ENCODE measurements at regions not wholly inside any gene's neighbourhood (a gene's known extent, or its start where the extent isn't known, plus 50 kb on each side); places are given as distances from the start of the nearest gene placed in this dataset.
"Not testable (repeated sequence)": the region's sequence is repeated elsewhere in the genome, so short reads cannot be mapped to it uniquely, and the experiment has no call there.

GRCh38 chr2:7649461-7650228 lies 732.4 kb downstream of the RNF144A start:
- intact Hi-C loops (cut with DNase I; ENCODE audit: low total_unique reads) = no loop called here
- TF ChIP-seq POLR2A (IDR thresholded peaks at IDR 0.05) = no peak
- TF ChIP-seq CTCF (IDR thresholded peaks at IDR 0.05) = no peak
- H3K4me3 ChIP-seq = no peak overlapping the region
- no peaks in the 10 kb centered on the region for H3K9me3 ChIP-seq
- no peaks in the 10 kb centered on the region for H3K27me3 ChIP-seq
- no peak overlapping the region for H3K27ac ChIP-seq
- H3K36me3 ChIP-seq = no peaks in the 10 kb centered on the region
- H3K4me1 ChIP-seq = no peaks in the 10 kb centered on the region
- DNase-seq = no peak

GRCh38 chr2:7653617-7654016 lies 736.4 kb downstream of the RNF144A start:
- TF ChIP-seq POLR2A (IDR thresholded peaks at IDR 0.05) = no peak
- TF ChIP-seq CTCF (IDR thresholded peaks at IDR 0.05) = no peak
- no peak for DNase-seq
- Histone ChIP-seq H3K4me3 (no peak overlapping the region), H3K27ac (no peak overlapping the region), H3K36me3 (no peaks in the 10 kb centered on the region), H3K27me3 (no peaks in the 10 kb centered on the region), H3K9me3 (no peaks in the 10 kb centered on the region), H3K4me1 (no peaks in the 10 kb centered on the region)
- intact Hi-C loops (cut with DNase I; ENCODE audit: low total_unique reads) = no loop called here

- Histone ChIP-seq H3K27ac (no peak overlapping the region), H3K36me3 (no peaks in the 10 kb centered on the region), H3K4me3 (no peak overlapping the region), H3K4me1 (no peaks in the 10 kb centered on the region), H3K9me3 (no peaks in the 10 kb centered on the region), H3K27me3 (no peaks in the 10 kb centered on the region)
- intact Hi-C loops (cut with DNase I; ENCODE audit: low total_unique reads) = no loop called here
- no peak for DNase-seq
- TF ChIP-seq CTCF (IDR thresholded peaks at IDR 0.05) (no peak), POLR2A (IDR thresholded peaks at IDR 0.05) (no peak)
Observed at GRCh38 chr2:7655629-7656028, 738.4 kb downstream of the RNF144A start.

GRCh38 chr2:7657526-7657925 lies 740.3 kb downstream of the RNF144A start:
- H3K27ac ChIP-seq; DNase-seq; H3K36me3 ChIP-seq; H3K27me3 ChIP-seq; H3K4me1 ChIP-seq; H3K4me3 ChIP-seq; H3K9me3 ChIP-seq; intact Hi-C loops (cut with DNase I; ENCODE audit: low total_unique reads): not testable (repeated sequence)

GRCh38 chr2:7658486-7658885 lies 741.3 kb downstream of the RNF144A start:
- no peaks in the 10 kb centered on the region for H3K36me3 ChIP-seq
- H3K4me3 ChIP-seq = no peak overlapping the region
- H3K27ac ChIP-seq = no peak overlapping the region
- DNase-seq = no peak
- H3K9me3 ChIP-seq = no peaks in the 10 kb centered on the region
- TF ChIP-seq CTCF (IDR thresholded peaks at IDR 0.05) (no peak), POLR2A (IDR thresholded peaks at IDR 0.05) (no peak)
- H3K27me3 ChIP-seq = no peaks in the 10 kb centered on the region
- H3K4me1 ChIP-seq = no peaks in the 10 kb centered on the region
- intact Hi-C loops (cut with DNase I; ENCODE audit: low total_unique reads) = no loop called here

GRCh38 chr2:7660816-7661215 lies 743.6 kb downstream of the RNF144A start:
- Histone ChIP-seq H3K27ac (no peak overlapping the region), H3K4me1 (no peaks in the 10 kb centered on the region), H3K4me3 (no peak overlapping the region), H3K36me3 (no peaks in the 10 kb centered on the region), H3K27me3 (no peaks in the 10 kb centered on the region), H3K9me3 (no peaks in the 10 kb centered on the region)
- intact Hi-C loops (cut with DNase I; ENCODE audit: low total_unique reads) = no loop called here
- TF ChIP-seq CTCF (IDR thresholded peaks at IDR 0.05) = no peak
- no peak for TF ChIP-seq POLR2A (IDR thresholded peaks at IDR 0.05)
- no peak for DNase-seq
